Transverse colon (tissue), 4 donors: ENCODE measurements at regions not wholly inside any gene's neighbourhood (a gene's known extent, or its start where the extent isn't known, plus 50 kb on each side); places are given as distances from the start of the nearest gene placed in this dataset.

Source experiments
- CTCF ChIP-seq, 5 experiments: fragments of 200-600 bp in 3 of 5; fragments of 450-650 bp in 2 of 5; sonication (generic) in 3 of 5; IDR thresholded peaks; 1 replicate in 2 of 5; 2 replicates in 3 of 5; pipeline ENCODE4 v1.5.1; 2016 to 2017; ENCODE audit warnings: antibody characterized with exemption in 5 of 5, inconsistent platforms in 3 of 5, mild to moderate bottlenecking in 2 of 5, moderate library complexity in 1 of 5
- POLR2A ChIP-seq: fragments of 450-650 bp; IDR thresholded peaks from one replicate; pipeline ENCODE4 v1.6.1; 2016; ENCODE audit warnings: antibody characterized with exemption, mild to moderate bottlenecking, moderate library complexity
- POLR2AphosphoS5 ChIP-seq, 3 donors: sonication (generic); formaldehyde crosslinking; IDR thresholded peaks; one replicate each; pipeline ENCODE4 v1.6.1; 2016; ENCODE audit warnings: antibody characterized with exemption in 3 of 3

- TF ChIP-seq POLR2A (no peak), CTCF (IDR thresholded peaks at IDR 0.05) (no peak), POLR2AphosphoS5 (IDR thresholded peaks at IDR 0.05) (no peak)
These were observed 206.9 kb upstream of the PRPS1L1 start for GRCh38 chr7:18234519-18234918.
